MM.1S (cell line): ENCODE measurements at regions not wholly inside any gene's neighbourhood (a gene's known extent, or its start where the extent isn't known, plus 50 kb on each side); places are given as distances from the start of the nearest gene placed in this dataset.

Experiments used
- DNase-seq: peaks from one replicate; pipeline ENCODE4 v3.0.0-alpha.2; 2015
- H2AFZ ChIP-seq: fragments of 300-600 bp; sonication (generic); 2 replicates; pipeline ENCODE4 v1.6.0; 2016; ENCODE audit warnings: antibody characterized with exemption, low read length
- H3F3A ChIP-seq: fragments of 300-600 bp; sonication (generic); 2 replicates; pipeline ENCODE4 v1.6.1; 2016; ENCODE audit warnings: mild to moderate bottlenecking, antibody characterized with exemption, low read length, moderate library complexity, mixed read lengths; ENCODE audit not compliant: insufficient read depth
- H3K27ac ChIP-seq: fragments of 300-600 bp; sonication (generic); 2 replicates; pipeline ENCODE4 v1.5.1; 2016; ENCODE audit warnings: mild to moderate bottlenecking, low read length
- H3K27me3 ChIP-seq: fragments of 300-600 bp; sonication (generic); replicated peaks from 2 replicates; pipeline ENCODE4 v1.6.0; 2016; ENCODE audit warnings: low read length; ENCODE audit not compliant: insufficient read depth
- H3K36me3 ChIP-seq: fragments of 300-600 bp; sonication (generic); replicated peaks from 2 replicates; pipeline ENCODE4 v1.6.1; 2016; ENCODE audit warnings: mild to moderate bottlenecking, low read length, mixed read lengths; ENCODE audit not compliant: insufficient read depth
- H3K4me1 ChIP-seq: fragments of 300-600 bp; sonication (generic); 2 replicates; pipeline ENCODE4 v1.6.1; 2016; ENCODE audit warnings: low read length, mixed read lengths
- H3K4me2 ChIP-seq: fragments of 300-600 bp; sonication (generic); 2 replicates; pipeline ENCODE4 v1.6.0; 2016; ENCODE audit warnings: low read depth, low read length
- H3K4me3 ChIP-seq: fragments of 300-600 bp; sonication (generic); 2 replicates; pipeline ENCODE4 v1.5.1; 2016; ENCODE audit warnings: low read length, mixed read lengths
- H3K79me2 ChIP-seq: fragments of 300-600 bp; sonication (generic); 2 replicates; pipeline ENCODE4 v1.6.1; 2016; ENCODE audit warnings: mixed run types, low read length, mixed read lengths
- H3K9ac ChIP-seq: fragments of 300-600 bp; sonication (generic); 2 replicates; pipeline ENCODE4 v1.6.1; 2016; ENCODE audit warnings: low read length, mixed read lengths
- H3K9me2 ChIP-seq: fragments of 300-600 bp; sonication (generic); replicated peaks from 2 replicates; pipeline ENCODE4 v1.6.1; 2016; ENCODE audit warnings: mild to moderate bottlenecking, low read length, mixed read lengths; ENCODE audit not compliant: insufficient read depth
- H3K9me3 ChIP-seq: fragments of 300-600 bp; sonication (generic); replicated peaks from 2 replicates; pipeline ENCODE4 v1.6.1; 2016; ENCODE audit warnings: mild to moderate bottlenecking, low read length, mixed read lengths; ENCODE audit not compliant: insufficient read depth
- H4K20me1 ChIP-seq: fragments of 300-600 bp; sonication (generic); 2 replicates; pipeline ENCODE4 v1.6.1; 2016; ENCODE audit warnings: mild to moderate bottlenecking, low read length, moderate library complexity, mixed read lengths; ENCODE audit not compliant: insufficient read depth
- CTCF ChIP-seq: fragments of 300-600 bp; sonication (generic); IDR thresholded peaks from 2 replicates; pipeline ENCODE4 v1.5.1; 2016; ENCODE audit warnings: antibody characterized with exemption, low read length, mixed read lengths
- EZH2 ChIP-seq: fragments of 300-600 bp; sonication (generic); optimal IDR thresholded peaks from 2 replicates; pipeline ENCODE3; 2017; ENCODE audit warnings: low read depth, mild to moderate bottlenecking, antibody characterized with exemption, low read length, mixed read lengths
- EZH2phosphoT487 ChIP-seq: fragments of 300-600 bp; sonication (generic); IDR thresholded peaks from 2 replicates; pipeline ENCODE4 v1.6.1; 2018; ENCODE audit warnings: antibody characterized with exemption, low read length

- Histone ChIP-seq H3K36me3 (no peaks in the 10 kb centered on the region), H3K9ac (no peak overlapping the region), H3K4me1 (no peaks in the 10 kb centered on the region), H3F3A (no peaks in the 10 kb centered on the region), H3K9me3 (no peaks in the 10 kb centered on the region), H4K20me1 (no peaks in the 10 kb centered on the region), H3K27ac (no peak overlapping the region), H3K27me3 (no peaks in the 10 kb centered on the region), H3K4me2 (no peak overlapping the region), H3K9me2 (no peaks in the 10 kb centered on the region), H3K4me3 (no peak overlapping the region), H2AFZ (no peak overlapping the region), H3K79me2 (no peaks in the 10 kb centered on the region)
- no peak for DNase-seq
- TF ChIP-seq EZH2phosphoT487, result no peak
- no peak for TF ChIP-seq EZH2
- no peak for TF ChIP-seq CTCF
Observed at GRCh38 chr2:16328521-16329190, 337.0 kb downstream of the CYRIA start.

GRCh38 chr2:16327326-16327725 lies 338.3 kb downstream of the CYRIA start:
- Histone ChIP-seq H4K20me1 (no peaks in the 10 kb centered on the region), H3K9me2 (no peaks in the 10 kb centered on the region), H3K79me2 (no peaks in the 10 kb centered on the region), H2AFZ (no peak overlapping the region), H3K27ac (no peak overlapping the region), H3K4me3 (no peak overlapping the region), H3K4me2 (no peak overlapping the region), H3K9me3 (no peaks in the 10 kb centered on the region), H3K4me1 (no peaks in the 10 kb centered on the region), H3K27me3 (no peaks in the 10 kb centered on the region), H3F3A (no peaks in the 10 kb centered on the region), H3K9ac (no peak overlapping the region), H3K36me3 (no peaks in the 10 kb centered on the region)
- DNase-seq, result no peak
- no peak for TF ChIP-seq CTCF
- TF ChIP-seq EZH2, result no peak
- no peak for TF ChIP-seq EZH2phosphoT487

- no peaks in the 10 kb centered on the region for H4K20me1 ChIP-seq
- H3K4me3 ChIP-seq, result no peak overlapping the region
- no peak for DNase-seq
- H3K9me3 ChIP-seq, result no peaks in the 10 kb centered on the region
- H3K79me2 ChIP-seq, result no peaks in the 10 kb centered on the region
- no peaks in the 10 kb centered on the region for H3K4me1 ChIP-seq
- no peaks in the 10 kb centered on the region for H3K36me3 ChIP-seq
- H3K9me2 ChIP-seq, result no peaks in the 10 kb centered on the region
- no peaks in the 10 kb centered on the region for H3K27me3 ChIP-seq
- H3K4me2 ChIP-seq, result no peak overlapping the region
- no peaks in the 10 kb centered on the region for H3F3A ChIP-seq
- H2AFZ ChIP-seq, result no peak overlapping the region
- no peak overlapping the region for H3K27ac ChIP-seq
- no peak overlapping the region for H3K9ac ChIP-seq
- TF ChIP-seq EZH2phosphoT487 (no peak), EZH2 (no peak), CTCF (no peak)
Observed at GRCh38 chr2:16326711-16327300, 338.8 kb downstream of the CYRIA start.
